Karpas-422 (cell line): ENCODE measurements at regions not wholly inside any gene's neighbourhood (a gene's known extent, or its start where the extent isn't known, plus 50 kb on each side); places are given as distances from the start of the nearest gene placed in this dataset.

Source experiments
- DNase-seq: peaks from one replicate; pipeline ENCODE4 v3.0.0-alpha.2; 2015
- H2AFZ ChIP-seq: fragments of 200-600 bp; sonication (generic); 2 replicates; pipeline ENCODE4 v1.6.1; 2014; ENCODE audit warnings: antibody characterized with exemption, low read length, mixed read lengths
- H3K27ac ChIP-seq: fragments of 200-600 bp; sonication (generic); 2 replicates; pipeline ENCODE4 v1.5.1; 2014; ENCODE audit warnings: mild to moderate bottlenecking, low read length, moderate library complexity
- H3K27me3 ChIP-seq: fragments of 200-600 bp; sonication (generic); 2 replicates; pipeline ENCODE4 v1.6.1; 2014; ENCODE audit warnings: low read length, mixed read lengths
- H3K36me3 ChIP-seq: fragments of 200-600 bp; sonication (generic); 2 replicates; pipeline ENCODE4 v1.6.1; 2014; ENCODE audit warnings: low read length, mixed read lengths; ENCODE audit not compliant: insufficient read depth
- H3K4me1 ChIP-seq: fragments of 200-600 bp; sonication (generic); 2 replicates; pipeline ENCODE4 v1.6.1; 2014; ENCODE audit warnings: mild to moderate bottlenecking, low read length, mixed read lengths
- H3K4me2 ChIP-seq: fragments of 200-600 bp; sonication (generic); 2 replicates; pipeline ENCODE4 v1.6.1; 2014; ENCODE audit warnings: low read length, low read depth, mild to moderate bottlenecking; ENCODE audit not compliant: poor library complexity, severe bottlenecking
- H3K4me3 ChIP-seq: fragments of 200-600 bp; sonication (generic); 2 replicates; pipeline ENCODE4 v1.5.1; 2014; ENCODE audit warnings: mild to moderate bottlenecking, antibody characterized with exemption, low read length, mixed read lengths
- H3K79me2 ChIP-seq: fragments of 200-600 bp; sonication (generic); 2 replicates; pipeline ENCODE4 v1.6.1; 2014; ENCODE audit warnings: mild to moderate bottlenecking, low read length, mixed read lengths
- H3K9ac ChIP-seq: fragments of 200-600 bp; sonication (generic); 2 replicates; pipeline ENCODE4 v1.6.0; 2014; ENCODE audit warnings: low read length
- H3K9me2 ChIP-seq: fragments of 200-600 bp; sonication (generic), shearing (Covaris generic); replicated peaks from 2 replicates; pipeline ENCODE4 v1.6.0; 2014; ENCODE audit warnings: mild to moderate bottlenecking, low read length, moderate library complexity; ENCODE audit not compliant: insufficient read depth
- H3K9me3 ChIP-seq: fragments of 300-700, 200-600 bp; sonication (generic); 2 replicates; pipeline ENCODE4 v1.6.1; 2014; ENCODE audit warnings: low read length, mixed read lengths
- H4K20me1 ChIP-seq: fragments of 200-600 bp; sonication (generic); 2 replicates; pipeline ENCODE4 v1.6.1; 2014; ENCODE audit warnings: mild to moderate bottlenecking, antibody characterized with exemption, low read length, low read depth; ENCODE audit not compliant: insufficient read depth

GRCh38 chr14:89613260-89614008 lies 196.4 kb upstream of the FOXN3 start:
- no peaks in the 10 kb centered on the region for H3K79me2 ChIP-seq
- H3K9me3 ChIP-seq, result no peaks in the 10 kb centered on the region
- H4K20me1 ChIP-seq, result peaks cover 3% of the 10 kb centered on the region; the same call in 1 of the 2 replicates
- H3K27me3 ChIP-seq, result no peaks in the 10 kb centered on the region
- no peak overlapping the region for H3K4me3 ChIP-seq
- no peak for DNase-seq
- no peaks in the 10 kb centered on the region for H3K9me2 ChIP-seq
- H3K4me1 ChIP-seq, result peaks cover 27% of the 10 kb centered on the region
- H3K27ac ChIP-seq, result no peak overlapping the region
- H2AFZ ChIP-seq, result no peak overlapping the region
- H3K9ac ChIP-seq, result no peak overlapping the region
- no peaks in the 10 kb centered on the region for H3K36me3 ChIP-seq
- H3K4me2 ChIP-seq, result no peak overlapping the region

DNA sequence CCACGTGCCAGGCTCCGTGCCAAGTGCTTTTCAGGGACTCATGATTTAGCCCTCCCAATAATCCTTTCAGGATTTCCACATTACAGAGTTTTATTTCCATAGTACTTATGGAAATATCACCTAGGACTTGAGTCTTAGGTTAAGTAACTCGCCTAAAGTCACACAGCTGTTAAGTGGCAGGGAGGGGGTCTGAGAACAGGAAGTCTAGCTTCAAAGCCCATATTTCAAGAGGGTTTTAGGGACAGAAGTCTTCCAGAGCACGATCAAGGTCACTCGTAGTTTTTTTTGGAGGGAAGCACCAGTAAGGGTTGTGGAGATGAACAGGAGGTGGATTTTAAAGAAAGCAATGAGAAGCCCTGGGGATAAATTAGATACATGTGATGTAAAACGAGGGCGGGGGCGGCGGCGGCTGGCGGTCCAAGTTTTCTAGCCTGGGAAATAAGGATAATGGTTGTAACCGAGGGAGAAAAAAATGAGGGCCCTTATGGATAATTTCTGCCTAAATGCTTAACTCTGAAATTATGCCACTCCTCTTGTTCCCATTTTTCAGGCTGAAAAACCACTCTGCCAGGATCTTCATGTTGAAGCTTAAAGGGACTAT lies 192.6 kb upstream of the FOXN3 start:
- H4K20me1 ChIP-seq, result peaks cover 3% of the 10 kb centered on the region; the same call in 1 of the 2 replicates
- H3K4me3 ChIP-seq, result no peak overlapping the region
- H3K4me2 ChIP-seq, result no peak overlapping the region
- no peak overlapping the region for H3K9ac ChIP-seq
- H3K79me2 ChIP-seq, result no peaks in the 10 kb centered on the region
- no peak for DNase-seq
- no peak overlapping the region for H3K27ac ChIP-seq
- peaks cover 6% of the 10 kb centered on the region for H3K4me1 ChIP-seq
- no peak overlapping the region for H2AFZ ChIP-seq
- peaks cover 11% of the 10 kb centered on the region; the same call in 1 of the 2 replicates for H3K9me3 ChIP-seq
- H3K27me3 ChIP-seq, result no peaks in the 10 kb centered on the region
- H3K9me2 ChIP-seq, result no peaks in the 10 kb centered on the region
- no peaks in the 10 kb centered on the region for H3K36me3 ChIP-seq

DNA sequence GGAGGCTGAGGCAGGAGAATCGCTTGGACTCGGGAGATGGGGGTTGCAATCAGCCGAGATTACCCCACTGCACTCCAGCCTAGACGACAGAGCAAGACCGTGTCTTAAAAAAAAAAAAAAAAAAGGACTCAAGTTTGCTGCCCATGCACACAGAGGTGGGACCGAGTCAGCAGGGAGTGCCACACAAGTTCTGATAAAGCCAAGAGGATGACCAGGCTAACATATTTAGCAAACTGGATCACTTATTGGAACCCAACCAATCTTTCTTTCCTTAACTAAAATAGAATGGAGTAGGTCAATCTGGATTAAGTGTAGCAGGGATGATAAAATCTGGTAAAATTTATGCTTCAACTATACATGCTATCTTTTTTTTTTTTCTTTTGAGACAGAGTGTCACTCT lies 190.4 kb upstream of the FOXN3 start:
- no peaks in the 10 kb centered on the region for H3K9me2 ChIP-seq
- H3K79me2 ChIP-seq, result no peaks in the 10 kb centered on the region

GRCh38 chr14:89603938-89604480 lies 187.0 kb upstream of the FOXN3 start:
- Histone ChIP-seq H3K4me2 (no peak overlapping the region), H3K9ac (no peak overlapping the region), H3K27ac (no peak overlapping the region), H3K79me2 (no peaks in the 10 kb centered on the region), H3K9me2 (peaks cover 5% of the 10 kb centered on the region; the same call in 1 of the 2 replicates), H2AFZ (no peak overlapping the region), H3K27me3 (peaks cover 6% of the 10 kb centered on the region; the same call in 1 of the 2 replicates), H3K4me1 (no peaks in the 10 kb centered on the region), H3K9me3 (peaks cover 19% of the 10 kb centered on the region), H3K4me3 (no peak overlapping the region), H4K20me1 (no peaks in the 10 kb centered on the region), H3K36me3 (no peaks in the 10 kb centered on the region)
- no peak for DNase-seq

More for the DNA sequence above, 190.4 kb upstream of the FOXN3 start:
- Histone ChIP-seq H4K20me1 (no peaks in the 10 kb centered on the region), H3K4me1 (no peaks in the 10 kb centered on the region), H3K9me3 (peaks cover 11% of the 10 kb centered on the region; the same call in 1 of the 2 replicates), H3K4me3 (no peak overlapping the region), H3K9ac (no peak overlapping the region), H3K27ac (no peak overlapping the region), H3K27me3 (no peaks in the 10 kb centered on the region), H3K36me3 (no peaks in the 10 kb centered on the region), H3K4me2 (no peak overlapping the region), H2AFZ (no peak overlapping the region)
- no peak for DNase-seq

DNA sequence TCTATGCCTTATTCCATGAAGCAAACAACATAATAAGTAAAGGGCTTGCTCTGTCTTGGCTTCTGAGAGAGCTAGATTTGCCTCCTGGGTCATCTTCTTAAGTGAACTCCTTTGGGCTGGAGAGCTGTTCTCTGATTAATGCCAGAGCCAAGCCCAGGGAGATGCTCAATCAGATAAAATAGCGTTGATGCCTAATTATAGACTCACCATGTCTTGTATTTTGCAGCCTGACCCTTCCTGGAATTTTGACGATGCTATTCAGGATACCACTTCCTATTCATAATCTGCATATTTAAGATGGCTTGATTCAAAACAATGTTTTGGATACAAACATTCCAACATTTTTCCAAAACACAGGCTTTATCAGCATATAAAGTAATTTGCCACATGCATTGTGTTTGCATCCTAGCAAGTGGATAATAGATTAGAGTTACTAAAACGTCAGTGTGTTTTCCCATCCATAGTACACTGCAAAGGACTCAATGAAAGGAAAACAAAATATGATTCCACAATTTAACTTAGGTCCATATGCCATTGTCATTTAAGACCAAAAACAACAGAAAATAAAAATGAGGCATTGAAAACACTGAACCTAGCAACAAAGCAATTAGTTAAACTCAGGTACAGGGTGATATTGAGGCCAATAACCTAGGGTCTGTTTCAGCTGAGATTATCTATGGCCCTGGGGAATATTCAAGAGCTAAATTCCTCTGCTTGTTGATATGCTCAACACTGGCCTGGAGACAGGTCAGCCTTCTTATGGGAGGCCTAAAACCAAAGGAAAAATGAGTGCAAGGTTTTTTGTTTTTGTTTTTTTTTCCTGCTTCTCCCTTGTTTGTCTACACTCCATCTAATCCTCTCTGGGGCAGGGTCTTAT lies 184.2 kb upstream of the FOXN3 start:
- Histone ChIP-seq H3K9ac (no peak overlapping the region), H3K9me3 (peaks cover 31% of the 10 kb centered on the region), H4K20me1 (no peaks in the 10 kb centered on the region), H3K36me3 (no peaks in the 10 kb centered on the region), H3K4me2 (no peak overlapping the region), H3K79me2 (no peaks in the 10 kb centered on the region), H3K27me3 (peaks cover 6% of the 10 kb centered on the region; the same call in 1 of the 2 replicates), H2AFZ (no peak overlapping the region), H3K4me3 (no peak overlapping the region), H3K4me1 (no peaks in the 10 kb centered on the region), H3K27ac (no peak overlapping the region), H3K9me2 (peaks cover 5% of the 10 kb centered on the region; the same call in 1 of the 2 replicates)
- DNase-seq, result no peak

DNA sequence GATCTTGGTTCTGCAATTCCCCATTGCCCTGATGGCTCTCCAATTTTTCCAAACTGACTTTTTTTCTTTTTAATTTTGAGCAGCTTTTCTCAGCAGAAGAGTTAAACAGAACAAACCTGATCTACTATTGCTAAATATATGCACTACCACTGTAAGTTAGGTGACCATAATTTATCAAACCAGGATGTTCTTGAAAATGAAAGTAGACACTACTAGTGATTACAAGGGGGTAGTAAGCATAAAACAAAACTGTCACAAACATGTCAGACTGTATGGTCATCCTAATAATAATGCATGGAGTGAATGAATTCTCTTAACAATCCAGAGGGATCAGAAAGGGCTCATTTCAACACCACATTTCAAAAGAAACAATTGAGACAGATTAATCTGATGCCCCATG lies 183.0 kb upstream of the FOXN3 start:
- Histone ChIP-seq H3K27me3 (peaks cover 6% of the 10 kb centered on the region; the same call in 1 of the 2 replicates), H3K27ac (no peak overlapping the region), H3K4me3 (no peak overlapping the region), H3K4me1 (no peaks in the 10 kb centered on the region), H3K9me2 (peaks cover 5% of the 10 kb centered on the region; the same call in 1 of the 2 replicates), H3K36me3 (no peaks in the 10 kb centered on the region), H3K4me2 (no peak overlapping the region), H4K20me1 (no peaks in the 10 kb centered on the region), H3K9me3 (peaks cover 23% of the 10 kb centered on the region), H3K9ac (no peak overlapping the region), H3K79me2 (no peaks in the 10 kb centered on the region), H2AFZ (no peak overlapping the region)
- DNase-seq, result no peak

DNA sequence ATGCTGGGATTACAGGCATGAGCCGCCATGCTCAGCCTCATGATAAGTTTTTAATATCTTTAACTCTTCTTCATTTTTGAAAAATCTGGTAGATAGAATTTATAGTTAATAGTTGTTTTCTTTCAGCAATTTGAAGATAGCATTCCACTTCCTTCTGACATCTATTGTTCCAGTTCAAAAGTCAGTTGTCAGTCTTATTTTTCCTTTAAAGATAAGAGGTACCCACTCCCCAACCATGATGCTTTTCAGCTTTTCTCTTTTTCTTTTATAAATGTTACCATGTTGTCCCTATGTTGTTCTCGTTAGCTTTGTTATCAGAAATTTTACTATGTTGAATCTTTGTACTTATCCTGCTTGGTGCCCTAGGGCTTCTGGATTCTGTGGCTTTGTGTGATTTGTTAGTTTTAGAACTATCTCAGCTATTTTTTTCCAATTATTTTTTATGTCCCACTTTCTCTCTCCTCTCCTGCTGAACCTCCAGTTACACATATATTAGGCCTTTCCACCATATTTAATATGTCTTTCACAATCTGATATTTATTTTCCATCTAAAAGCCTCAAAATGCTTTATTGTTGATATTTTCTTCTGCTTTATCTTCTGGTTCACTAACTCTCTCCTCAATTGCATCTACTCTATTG lies 181.6 kb upstream of the FOXN3 start:
- peaks cover 20% of the 10 kb centered on the region for H3K9me3 ChIP-seq
- H3K9me2 ChIP-seq, result peaks cover 5% of the 10 kb centered on the region; the same call in 1 of the 2 replicates
- no peak overlapping the region for H3K4me3 ChIP-seq
- no peak overlapping the region for H3K4me2 ChIP-seq
- no peaks in the 10 kb centered on the region for H3K79me2 ChIP-seq
- no peaks in the 10 kb centered on the region for H3K36me3 ChIP-seq
- no peak overlapping the region for H3K9ac ChIP-seq
- DNase-seq, result no peak
- no peaks in the 10 kb centered on the region for H3K4me1 ChIP-seq
- H3K27ac ChIP-seq, result no peak overlapping the region
- no peak overlapping the region for H2AFZ ChIP-seq
- H4K20me1 ChIP-seq, result no peaks in the 10 kb centered on the region
- peaks cover 6% of the 10 kb centered on the region; the same call in 1 of the 2 replicates for H3K27me3 ChIP-seq
